ENCODE measurements at regions not wholly inside any gene's neighbourhood (a gene's known extent, or its start where the extent isn't known, plus 50 kb on each side); places are given as distances from the start of the nearest gene placed in this dataset.
"Not testable (repeated sequence)": the region's sequence is repeated elsewhere in the genome, so short reads cannot be mapped to it uniquely, and the experiment has no call there.

DNA sequence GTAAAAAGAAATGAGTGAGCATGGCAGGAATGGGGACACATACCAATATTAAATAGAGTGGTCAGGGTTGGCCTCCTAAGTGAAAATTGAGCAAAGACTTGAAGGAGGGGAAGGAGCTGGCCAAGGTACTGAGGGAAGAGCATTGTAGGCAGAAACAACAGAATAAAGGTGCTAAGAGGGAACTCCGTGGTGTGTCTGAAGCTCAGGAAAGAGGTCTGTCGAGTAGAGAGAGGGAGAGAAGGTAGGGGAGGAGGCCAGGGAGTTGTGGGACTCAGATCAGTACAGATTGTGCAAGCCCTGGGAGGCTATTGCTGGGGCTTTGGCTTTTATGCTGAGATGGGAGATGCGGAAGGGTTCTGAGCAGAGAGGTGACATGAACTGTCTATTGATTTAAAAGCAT is 664.7 kb downstream of the SPATA31A6 start:
- not testable (repeated sequence) for DNase-seq (ENCODE audit: low spot score); ATAC-seq; H3K27me3 Mint-ChIP-seq; H3K9me3 Mint-ChIP-seq; H3K36me3 Mint-ChIP-seq; H3K4me1 Mint-ChIP-seq (ENCODE audit: low read depth in 2 of 2); H3K4me3 Mint-ChIP-seq; H3K27ac Mint-ChIP-seq

- ATAC-seq, result not testable (repeated sequence)
Observed at GRCh38 chr9:42850896-42851693, 667.6 kb downstream of the SPATA31A6 start.

GRCh38 chr9:42851701-42852100 is 668.2 kb downstream of the SPATA31A6 start:
- not testable (repeated sequence) for ATAC-seq; H3K9me3 Mint-ChIP-seq; H3K4me1 Mint-ChIP-seq (ENCODE audit: low read depth in 2 of 2); H3K4me3 Mint-ChIP-seq; H3K27ac Mint-ChIP-seq; DNase-seq (ENCODE audit: low spot score); H3K36me3 Mint-ChIP-seq; H3K27me3 Mint-ChIP-seq

More at GRCh38 chr9:42850896-42851693, 667.6 kb downstream of the SPATA31A6 start:
- not testable (repeated sequence) for H3K4me1 Mint-ChIP-seq (ENCODE audit: low read depth in 2 of 2); H3K9me3 Mint-ChIP-seq; H3K4me3 Mint-ChIP-seq; H3K27me3 Mint-ChIP-seq; DNase-seq (ENCODE audit: low spot score); H3K36me3 Mint-ChIP-seq; H3K27ac Mint-ChIP-seq

- H3K9me3 Mint-ChIP-seq; H3K36me3 Mint-ChIP-seq; DNase-seq (ENCODE audit: low spot score); H3K27me3 Mint-ChIP-seq; H3K4me1 Mint-ChIP-seq (ENCODE audit: low read depth in 2 of 2); H3K27ac Mint-ChIP-seq: not testable (repeated sequence)
- ATAC-seq, result peak in 1 of 2 donors; percentile 69
- H3K4me3 Mint-ChIP-seq, result peak overlapping the region; percentile 86
Observed at GRCh38 chr9:42852133-42852930, 668.9 kb downstream of the SPATA31A6 start.

GRCh38 chr9:42860133-42860532 is 676.7 kb downstream of the SPATA31A6 start:
- not testable (repeated sequence) for H3K36me3 Mint-ChIP-seq; ATAC-seq; H3K9me3 Mint-ChIP-seq; DNase-seq (ENCODE audit: low spot score); H3K4me1 Mint-ChIP-seq (ENCODE audit: low read depth in 2 of 2); H3K4me3 Mint-ChIP-seq; H3K27me3 Mint-ChIP-seq; H3K27ac Mint-ChIP-seq

DNA sequence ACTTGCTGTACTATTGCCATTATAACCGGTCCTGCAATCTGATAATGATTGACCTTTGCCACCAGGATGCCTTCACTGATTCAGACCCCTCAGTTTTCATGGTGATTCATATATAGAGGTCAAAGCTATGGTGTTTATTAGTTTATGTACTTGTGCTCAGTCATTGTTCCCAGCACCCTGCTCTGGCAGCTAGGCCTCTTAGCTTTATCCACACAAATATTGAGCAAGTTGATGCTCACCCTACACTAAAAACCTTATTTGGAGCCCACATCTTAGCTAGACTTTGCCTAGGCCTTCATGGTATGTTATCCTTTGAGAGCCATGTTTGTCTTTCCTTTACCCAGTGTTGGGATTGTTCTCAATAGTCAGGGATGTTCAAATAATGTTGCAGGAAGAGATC is 679.0 kb downstream of the SPATA31A6 start:
- H3K4me1 Mint-ChIP-seq (ENCODE audit: low read depth in 2 of 2); H3K27me3 Mint-ChIP-seq; H3K9me3 Mint-ChIP-seq; DNase-seq (ENCODE audit: low spot score); H3K4me3 Mint-ChIP-seq; H3K36me3 Mint-ChIP-seq; H3K27ac Mint-ChIP-seq; ATAC-seq: not testable (repeated sequence)
